ENCODE measurements at regions not wholly inside any gene's neighbourhood (a gene's known extent, or its start where the extent isn't known, plus 50 kb on each side); places are given as distances from the start of the nearest gene placed in this dataset.

GRCh38 chr16:79677799-79678530 lies 77.4 kb upstream of the MAF start:
- H3K36me3 Mint-ChIP-seq = peaks cover 3% of the 10 kb centered on the region; the same call in 1 of the 2 replicates
- H3K27ac Mint-ChIP-seq = no peak overlapping the region
- TF ChIP-seq, protein P1, sequence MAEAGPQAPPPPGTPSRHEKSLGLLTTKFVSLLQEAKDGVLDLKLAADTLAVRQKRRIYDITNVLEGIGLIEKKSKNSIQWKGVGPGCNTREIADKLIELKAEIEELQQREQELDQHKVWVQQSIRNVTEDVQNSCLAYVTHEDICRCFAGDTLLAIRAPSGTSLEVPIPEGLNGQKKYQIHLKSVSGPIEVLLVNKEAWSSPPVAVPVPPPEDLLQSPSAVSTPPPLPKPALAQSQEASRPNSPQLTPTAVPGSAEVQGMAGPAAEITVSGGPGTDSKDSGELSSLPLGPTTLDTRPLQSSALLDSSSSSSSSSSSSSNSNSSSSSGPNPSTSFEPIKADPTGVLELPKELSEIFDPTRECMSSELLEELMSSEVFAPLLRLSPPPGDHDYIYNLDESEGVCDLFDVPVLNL (CRISPR knock-in tag; IDR thresholded peaks at IDR 0.05; ENCODE audit: borderline replicate concordance, low read depth) = no peak
- TF ChIP-seq JUN (CRISPR knock-in tag; IDR thresholded peaks at IDR 0.05) (no peak), ZBTB43 (CRISPR knock-in tag; IDR thresholded peaks at IDR 0.05) (no peak), FOXP1 (CRISPR knock-in tag; IDR thresholded peaks at IDR 0.05; ENCODE audit: borderline replicate concordance) (no peak), PREB (CRISPR knock-in tag; IDR thresholded peaks at IDR 0.05; ENCODE audit: borderline replicate concordance) (no peak), ZNF263 (CRISPR knock-in tag; IDR thresholded peaks at IDR 0.05; ENCODE audit: low read depth) (no peak), GRHL2 (CRISPR knock-in tag; IDR thresholded peaks at IDR 0.05; ENCODE audit: insufficient replicate concordance, severe bottlenecking) (no peak), IRF1 (CRISPR knock-in tag; IDR thresholded peaks at IDR 0.05) (no peak), ZNF396 (CRISPR knock-in tag; IDR thresholded peaks at IDR 0.05; ENCODE audit: borderline replicate concordance) (no peak), ESRRA (CRISPR knock-in tag; IDR thresholded peaks at IDR 0.05; ENCODE audit: borderline replicate concordance) (no peak)
- TF ChIP-seq, protein P2, sequence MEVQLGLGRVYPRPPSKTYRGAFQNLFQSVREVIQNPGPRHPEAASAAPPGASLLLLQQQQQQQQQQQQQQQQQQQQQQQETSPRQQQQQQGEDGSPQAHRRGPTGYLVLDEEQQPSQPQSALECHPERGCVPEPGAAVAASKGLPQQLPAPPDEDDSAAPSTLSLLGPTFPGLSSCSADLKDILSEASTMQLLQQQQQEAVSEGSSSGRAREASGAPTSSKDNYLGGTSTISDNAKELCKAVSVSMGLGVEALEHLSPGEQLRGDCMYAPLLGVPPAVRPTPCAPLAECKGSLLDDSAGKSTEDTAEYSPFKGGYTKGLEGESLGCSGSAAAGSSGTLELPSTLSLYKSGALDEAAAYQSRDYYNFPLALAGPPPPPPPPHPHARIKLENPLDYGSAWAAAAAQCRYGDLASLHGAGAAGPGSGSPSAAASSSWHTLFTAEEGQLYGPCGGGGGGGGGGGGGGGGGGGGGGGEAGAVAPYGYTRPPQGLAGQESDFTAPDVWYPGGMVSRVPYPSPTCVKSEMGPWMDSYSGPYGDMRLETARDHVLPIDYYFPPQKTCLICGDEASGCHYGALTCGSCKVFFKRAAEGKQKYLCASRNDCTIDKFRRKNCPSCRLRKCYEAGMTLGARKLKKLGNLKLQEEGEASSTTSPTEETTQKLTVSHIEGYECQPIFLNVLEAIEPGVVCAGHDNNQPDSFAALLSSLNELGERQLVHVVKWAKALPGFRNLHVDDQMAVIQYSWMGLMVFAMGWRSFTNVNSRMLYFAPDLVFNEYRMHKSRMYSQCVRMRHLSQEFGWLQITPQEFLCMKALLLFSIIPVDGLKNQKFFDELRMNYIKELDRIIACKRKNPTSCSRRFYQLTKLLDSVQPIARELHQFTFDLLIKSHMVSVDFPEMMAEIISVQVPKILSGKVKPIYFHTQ (CRISPR knock-in tag; IDR thresholded peaks at IDR 0.05) = no peak
- ChIA-PET CTCF (interaction anchor here (0.5 kb wide), 1 partner anchor 13 kb away, joined by 3 read pairs; no protein-coding TSS in a partner anchor), POLR2A (interaction anchor here (0.7 kb wide), 1 partner anchor 499 kb away, joined by 10 read pairs; no protein-coding TSS in a partner anchor)
- no peaks in the 10 kb centered on the region for H3K27me3 Mint-ChIP-seq (ENCODE audit: low read depth)
- no peak for DNase-seq (ENCODE audit: low spot score)
- H3K9me3 Mint-ChIP-seq = peaks cover 16% of the 10 kb centered on the region
- ATAC-seq = no peak
- no peaks in the 10 kb centered on the region for H3K4me1 Mint-ChIP-seq
- no peak overlapping the region for H3K4me3 Mint-ChIP-seq

GRCh38 chr16:79673635-79674034 lies 73.1 kb upstream of the MAF start:
- DNase-seq (ENCODE audit: low spot score) = no peak
- no peaks in the 10 kb centered on the region for H3K4me1 Mint-ChIP-seq
- ATAC-seq = no peak
- ChIA-PET POLR2A (no interaction called here), CTCF (no interaction called here)
- H3K4me3 Mint-ChIP-seq = no peak overlapping the region
- no peak for TF ChIP-seq FOXP1 (CRISPR knock-in tag; IDR thresholded peaks at IDR 0.05; ENCODE audit: borderline replicate concordance)
- no peak for TF ChIP-seq SMAD3 (CRISPR knock-in tag; IDR thresholded peaks at IDR 0.05; ENCODE audit: borderline replicate concordance)
- TF ChIP-seq, protein P3, sequence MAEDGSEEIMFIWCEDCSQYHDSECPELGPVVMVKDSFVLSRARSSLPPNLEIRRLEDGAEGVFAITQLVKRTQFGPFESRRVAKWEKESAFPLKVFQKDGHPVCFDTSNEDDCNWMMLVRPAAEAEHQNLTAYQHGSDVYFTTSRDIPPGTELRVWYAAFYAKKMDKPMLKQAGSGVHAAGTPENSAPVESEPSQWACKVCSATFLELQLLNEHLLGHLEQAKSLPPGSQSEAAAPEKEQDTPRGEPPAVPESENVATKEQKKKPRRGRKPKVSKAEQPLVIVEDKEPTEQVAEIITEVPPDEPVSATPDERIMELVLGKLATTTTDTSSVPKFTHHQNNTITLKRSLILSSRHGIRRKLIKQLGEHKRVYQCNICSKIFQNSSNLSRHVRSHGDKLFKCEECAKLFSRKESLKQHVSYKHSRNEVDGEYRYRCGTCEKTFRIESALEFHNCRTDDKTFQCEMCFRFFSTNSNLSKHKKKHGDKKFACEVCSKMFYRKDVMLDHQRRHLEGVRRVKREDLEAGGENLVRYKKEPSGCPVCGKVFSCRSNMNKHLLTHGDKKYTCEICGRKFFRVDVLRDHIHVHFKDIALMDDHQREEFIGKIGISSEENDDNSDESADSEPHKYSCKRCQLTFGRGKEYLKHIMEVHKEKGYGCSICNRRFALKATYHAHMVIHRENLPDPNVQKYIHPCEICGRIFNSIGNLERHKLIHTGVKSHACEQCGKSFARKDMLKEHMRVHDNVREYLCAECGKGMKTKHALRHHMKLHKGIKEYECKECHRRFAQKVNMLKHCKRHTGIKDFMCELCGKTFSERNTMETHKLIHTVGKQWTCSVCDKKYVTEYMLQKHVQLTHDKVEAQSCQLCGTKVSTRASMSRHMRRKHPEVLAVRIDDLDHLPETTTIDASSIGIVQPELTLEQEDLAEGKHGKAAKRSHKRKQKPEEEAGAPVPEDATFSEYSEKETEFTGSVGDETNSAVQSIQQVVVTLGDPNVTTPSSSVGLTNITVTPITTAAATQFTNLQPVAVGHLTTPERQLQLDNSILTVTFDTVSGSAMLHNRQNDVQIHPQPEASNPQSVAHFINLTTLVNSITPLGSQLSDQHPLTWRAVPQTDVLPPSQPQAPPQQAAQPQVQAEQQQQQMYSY (CRISPR knock-in tag; IDR thresholded peaks at IDR 0.05) = no peak
- no peak for TF ChIP-seq IRF1 (CRISPR knock-in tag; IDR thresholded peaks at IDR 0.05)
- H3K27ac Mint-ChIP-seq = no peak overlapping the region
- peaks cover 15% of the 10 kb centered on the region for H3K36me3 Mint-ChIP-seq
- peaks cover 45% of the 10 kb centered on the region for H3K9me3 Mint-ChIP-seq
- peaks cover 6% of the 10 kb centered on the region; the same call in 1 of the 2 replicates for H3K27me3 Mint-ChIP-seq (ENCODE audit: low read depth)

Data from WTC11 (cell line).